ELF-1 (cell line): ENCODE measurements at regions not wholly inside any gene's neighbourhood (a gene's known extent, or its start where the extent isn't known, plus 50 kb on each side); places are given as distances from the start of the nearest gene placed in this dataset.
A peak's percentile ranks its signal among the peaks of the same experiment; 100 is the strongest.
"Not testable (repeated sequence)": the region's sequence is repeated elsewhere in the genome, so short reads cannot be mapped to it uniquely, and the experiment has no call there.

Source experiments
- DNase-seq: peaks from one replicate; pipeline ENCODE4 v3.0.0-alpha.2; 2016; ENCODE audit warnings: low read depth, low spot score

- no peak for DNase-seq
Observed at GRCh38 chr12:97005174-97005573, 98.1 kb downstream of the NEDD1 start.

- DNase-seq: no peak
Observed at GRCh38 chr12:97005646-97006045, 98.6 kb downstream of the NEDD1 start.

DNA sequence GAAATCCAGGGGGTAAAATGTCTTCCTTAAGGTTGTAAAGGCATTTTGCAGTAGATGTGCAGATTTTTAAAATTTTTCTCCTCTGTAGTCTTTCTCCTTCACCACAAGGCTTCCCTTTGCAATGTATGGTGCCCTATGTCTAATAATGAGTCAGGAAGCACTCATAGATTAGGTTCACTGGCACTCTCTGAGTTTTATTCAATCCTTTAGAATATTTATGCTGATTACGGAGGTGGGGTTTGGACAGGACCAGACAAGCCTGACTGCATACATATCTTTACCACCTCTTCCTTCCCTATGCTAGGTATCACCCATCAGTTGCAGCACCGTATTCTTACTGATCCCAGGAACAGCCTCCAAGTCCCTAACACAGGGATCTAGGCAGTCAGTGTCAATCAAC is 99.5 kb downstream of the NEDD1 start:
- no peak for DNase-seq

DNA sequence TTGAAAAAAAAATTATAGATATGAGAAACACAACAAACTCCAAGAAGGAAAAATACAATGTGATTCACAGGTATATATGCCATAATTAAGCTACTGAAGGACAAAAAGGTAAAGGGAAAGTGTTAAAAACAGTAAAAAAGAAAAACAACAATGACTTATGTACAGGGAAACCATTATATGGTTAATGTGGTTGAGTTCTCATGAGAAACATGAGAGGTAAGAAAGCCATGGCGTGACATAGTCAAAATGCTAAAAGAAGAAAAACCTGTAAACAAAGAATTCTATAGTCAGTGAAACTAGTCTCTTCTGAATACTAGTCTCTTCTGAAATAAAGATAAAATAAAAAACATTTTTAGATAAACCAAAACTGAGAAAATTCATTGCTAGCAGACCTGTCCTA is 109.1 kb downstream of the NEDD1 start:
- no peak for DNase-seq

DNA sequence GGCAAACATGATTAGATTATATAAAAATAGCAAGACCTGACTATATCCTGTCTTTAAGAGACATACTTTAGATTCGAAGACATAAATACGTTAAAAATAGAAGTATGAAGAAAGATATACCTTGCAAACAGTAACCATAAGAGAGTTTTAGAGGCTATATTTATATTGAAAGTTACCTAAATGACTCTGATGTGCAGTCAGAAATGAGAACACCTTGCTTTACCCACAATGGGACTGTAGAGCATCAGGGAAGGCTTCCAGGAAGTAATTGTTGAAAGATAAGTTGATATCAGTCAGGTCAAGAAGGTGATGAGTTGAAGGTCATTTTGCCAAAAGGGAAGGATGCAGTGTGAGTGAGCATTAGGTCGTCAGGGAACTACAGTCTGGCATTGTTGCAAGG is 110.2 kb downstream of the NEDD1 start:
- no peak for DNase-seq

DNA sequence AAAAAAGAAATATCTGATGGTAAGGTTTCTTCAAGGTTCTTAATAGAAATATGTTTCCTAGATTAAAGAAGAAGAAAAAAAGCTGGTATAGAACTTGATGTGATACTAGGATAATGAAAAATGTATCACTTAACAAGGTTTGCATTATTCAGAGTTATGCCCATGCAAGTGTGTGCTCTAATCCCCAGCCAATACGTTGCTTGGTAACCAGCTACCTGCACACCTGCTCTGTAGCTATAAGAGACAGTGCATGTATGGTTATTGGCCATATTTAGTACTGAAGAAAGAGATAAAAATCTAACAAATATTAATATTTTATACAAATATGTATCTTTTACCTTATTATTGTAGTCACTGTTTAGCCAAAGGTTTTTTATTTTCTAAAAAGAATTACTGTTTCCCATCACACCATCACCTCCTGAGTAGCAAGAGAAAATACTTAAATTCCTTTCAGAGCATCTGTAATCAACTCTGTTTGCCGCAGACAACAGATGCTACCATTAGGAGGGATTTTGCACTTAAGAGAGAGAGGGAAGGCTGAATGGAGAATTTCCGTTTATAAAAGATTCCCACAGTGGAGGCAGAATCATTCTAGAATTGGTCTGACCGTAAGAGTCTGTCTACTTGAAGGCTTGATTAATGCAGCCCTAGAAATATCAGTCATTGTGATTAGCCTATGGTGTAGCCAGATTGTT is 115.6 kb downstream of the NEDD1 start:
- no peak for DNase-seq

- no peak for DNase-seq
Observed at GRCh38 chr12:97024393-97024792, 117.3 kb downstream of the NEDD1 start.

GRCh38 chr12:97026901-97027300 is 119.8 kb downstream of the NEDD1 start:
- DNase-seq: no peak

GRCh38 chr12:97027482-97027881 is 120.4 kb downstream of the NEDD1 start:
- DNase-seq: peak; percentile 17

DNA sequence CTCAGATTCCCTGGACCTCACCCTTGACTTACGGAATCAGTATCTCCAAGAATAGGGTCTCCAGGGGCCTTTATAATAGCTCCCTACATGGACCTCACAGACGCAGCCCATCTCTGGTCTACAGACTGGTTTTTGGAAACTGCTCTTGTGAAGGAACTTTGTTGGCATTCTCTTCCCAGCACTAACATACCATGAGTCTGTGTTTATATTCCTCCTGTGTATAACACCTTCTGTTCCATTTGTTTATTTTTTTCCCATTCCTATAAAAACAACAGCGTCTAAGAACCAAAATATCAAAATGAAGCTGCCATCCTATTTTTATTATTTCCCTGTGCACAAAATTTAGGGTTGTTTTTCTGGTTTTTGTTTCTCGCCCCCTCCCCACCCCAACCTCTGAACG is 131.1 kb downstream of the NEDD1 start:
- DNase-seq: no peak

GRCh38 chr12:97038834-97039233 is 131.8 kb downstream of the NEDD1 start:
- DNase-seq: no peak

GRCh38 chr12:97046901-97047300 is 139.8 kb downstream of the NEDD1 start:
- DNase-seq: no peak

DNA sequence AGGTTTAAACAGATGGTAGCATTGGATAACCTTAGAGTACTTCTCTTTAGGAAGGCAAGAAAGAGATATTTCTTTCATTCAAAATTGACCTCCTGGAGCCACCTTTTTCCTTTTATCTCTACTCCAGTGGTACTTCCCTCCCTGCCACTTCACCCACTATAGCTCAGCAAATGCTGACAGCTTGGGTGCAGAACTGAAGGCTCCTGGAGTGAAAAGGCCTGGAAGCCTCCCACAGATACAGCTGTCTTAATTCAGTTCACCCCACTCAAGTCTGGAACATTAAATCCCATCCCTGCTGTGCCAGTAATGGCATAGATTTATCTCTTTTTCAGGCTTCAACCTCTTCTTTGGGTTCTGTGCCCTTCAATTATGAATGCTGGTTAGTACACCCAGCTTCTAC is 140.3 kb downstream of the NEDD1 start:
- DNase-seq: no peak

- no peak for DNase-seq
Observed at GRCh38 chr12:97048421-97049035, 141.5 kb downstream of the NEDD1 start.

GRCh38 chr12:97050509-97050908 is 143.5 kb downstream of the NEDD1 start:
- DNase-seq: no peak

DNA sequence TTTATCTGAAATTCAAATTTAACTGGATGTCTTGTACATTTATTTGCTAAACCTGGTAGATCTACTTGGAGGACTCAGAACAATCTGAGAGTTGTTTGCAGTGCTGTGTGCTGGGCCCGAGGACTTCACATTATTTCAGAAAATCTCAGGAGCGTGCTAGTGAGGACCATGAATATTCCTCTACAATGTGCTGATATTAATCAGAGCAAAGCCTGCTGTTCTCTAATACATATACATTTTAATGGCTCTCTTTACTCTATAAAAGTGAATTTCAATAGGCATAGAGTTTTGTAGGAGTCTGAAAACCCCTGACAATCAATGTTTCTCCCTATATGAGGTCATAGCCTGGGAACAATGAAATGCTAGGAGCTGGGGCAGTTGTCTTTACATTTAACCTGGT is 144.3 kb downstream of the NEDD1 start:
- no peak for DNase-seq

GRCh38 chr12:97061171-97061570 is 154.1 kb downstream of the NEDD1 start:
- DNase-seq: no peak

DNA sequence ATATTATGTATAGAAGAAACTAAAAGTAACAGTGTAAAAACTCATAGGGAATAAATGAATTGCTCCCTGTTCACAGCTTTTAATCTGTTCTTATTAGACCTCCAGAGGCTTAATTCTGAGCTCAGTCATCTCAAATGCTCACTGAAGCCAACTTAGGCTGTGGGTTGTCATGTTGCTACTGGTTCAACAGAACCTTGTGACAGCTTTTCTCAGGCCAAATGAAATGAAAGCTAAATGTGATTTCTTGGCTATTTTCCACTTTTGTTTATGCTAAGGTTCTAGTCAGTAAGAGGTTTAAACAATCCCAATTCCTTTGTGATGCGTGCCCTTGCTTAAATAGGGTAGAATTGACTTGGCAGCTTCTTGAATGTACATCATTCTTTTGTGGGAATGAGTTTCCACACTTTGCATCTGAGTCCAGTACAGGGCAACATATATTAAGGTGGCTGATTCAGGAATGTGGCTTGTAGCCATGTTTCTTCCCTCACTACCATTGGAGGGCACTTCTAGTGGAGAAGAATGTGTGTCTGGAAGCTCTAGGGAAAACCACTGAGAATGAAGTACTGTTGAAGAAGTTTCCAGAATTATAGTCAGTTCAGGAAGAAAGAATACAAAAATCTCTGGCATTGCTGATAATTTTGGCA is 156.4 kb downstream of the NEDD1 start:
- DNase-seq: no peak

DNA sequence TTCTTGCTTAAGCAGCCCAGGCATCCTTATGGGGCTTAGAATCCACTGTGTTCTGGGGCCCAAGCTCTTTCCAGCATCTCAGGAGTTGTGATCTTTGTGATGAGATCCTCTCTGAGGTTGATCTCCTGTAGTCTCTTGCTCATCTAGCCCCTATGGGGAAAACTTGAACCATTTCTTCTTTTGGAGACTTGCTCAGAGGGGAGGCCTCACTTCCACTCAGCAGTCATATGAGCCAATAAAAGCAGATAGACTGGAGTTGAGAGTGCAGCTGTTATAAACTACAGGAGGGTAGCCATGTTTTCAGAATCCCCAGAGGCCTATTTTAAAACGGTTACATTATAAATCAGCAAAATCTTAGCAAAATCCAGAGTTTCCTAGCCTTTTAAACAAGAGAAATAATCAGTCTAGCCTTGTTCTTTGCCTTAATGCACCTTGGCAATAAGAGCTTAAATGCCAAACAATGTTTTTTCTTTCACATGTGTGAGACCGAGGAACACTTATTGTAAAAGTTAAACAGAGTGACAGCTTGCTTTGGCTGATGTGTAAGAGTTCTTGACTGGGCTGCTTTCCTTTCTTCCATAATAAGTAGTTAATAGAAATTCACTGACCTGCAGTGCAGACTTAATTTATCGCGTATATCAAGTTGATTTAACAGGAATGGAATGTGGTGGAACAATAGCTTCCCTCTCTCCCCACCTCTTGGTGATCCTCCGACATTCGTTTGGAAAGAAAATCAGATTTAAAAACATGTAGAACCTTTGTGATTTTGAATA is 168.3 kb downstream of the NEDD1 start:
- no peak for DNase-seq

DNA sequence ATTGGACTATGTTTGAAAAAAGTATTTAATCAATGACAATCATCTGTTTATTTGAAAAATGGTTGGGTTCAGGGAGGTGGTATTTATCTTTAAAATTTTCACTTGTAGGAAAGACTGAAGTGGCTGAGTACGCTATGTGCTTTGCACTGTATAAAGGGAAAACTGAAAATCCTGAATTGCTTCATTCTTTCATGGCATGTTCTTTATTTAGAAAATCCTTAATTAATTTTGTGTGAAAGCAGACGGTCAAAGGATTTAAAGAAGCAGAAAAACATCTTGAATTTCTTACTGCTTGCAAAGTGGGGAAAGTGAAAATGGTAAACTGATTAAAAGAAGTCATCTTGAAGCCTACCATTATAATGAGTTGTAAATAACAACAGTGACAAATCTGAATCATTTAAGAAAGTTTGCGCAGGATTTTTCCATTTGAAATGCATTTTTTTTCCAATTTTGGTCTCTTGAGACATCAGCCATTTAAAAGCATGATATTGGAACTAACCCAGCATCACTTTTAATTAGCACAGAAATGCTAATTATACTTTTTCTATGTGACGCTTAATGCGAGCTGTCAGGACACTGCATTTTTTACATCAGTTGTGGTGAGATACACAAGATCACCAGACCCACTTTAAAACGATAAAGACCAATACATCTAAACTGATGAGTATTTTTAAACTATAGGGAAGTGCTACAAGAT is 169.0 kb downstream of the NEDD1 start:
- no peak for DNase-seq

GRCh38 chr12:97076912-97077311 is 169.9 kb downstream of the NEDD1 start:
- not testable (repeated sequence) for DNase-seq

GRCh38 chr12:97082029-97082428 is 175.0 kb downstream of the NEDD1 start:
- no peak for DNase-seq
